Retina (tissue), 1 donor: ENCODE measurements at regions not wholly inside any gene's neighbourhood (a gene's known extent, or its start where the extent isn't known, plus 50 kb on each side); places are given as distances from the start of the nearest gene placed in this dataset.
"Not testable (repeated sequence)": the region's sequence is repeated elsewhere in the genome, so short reads cannot be mapped to it uniquely, and the experiment has no call there.

Source experiments
- DNase-seq: peaks from one replicate; pipeline ENCODE4 v3.0.0-alpha.2; 2016

DNA sequence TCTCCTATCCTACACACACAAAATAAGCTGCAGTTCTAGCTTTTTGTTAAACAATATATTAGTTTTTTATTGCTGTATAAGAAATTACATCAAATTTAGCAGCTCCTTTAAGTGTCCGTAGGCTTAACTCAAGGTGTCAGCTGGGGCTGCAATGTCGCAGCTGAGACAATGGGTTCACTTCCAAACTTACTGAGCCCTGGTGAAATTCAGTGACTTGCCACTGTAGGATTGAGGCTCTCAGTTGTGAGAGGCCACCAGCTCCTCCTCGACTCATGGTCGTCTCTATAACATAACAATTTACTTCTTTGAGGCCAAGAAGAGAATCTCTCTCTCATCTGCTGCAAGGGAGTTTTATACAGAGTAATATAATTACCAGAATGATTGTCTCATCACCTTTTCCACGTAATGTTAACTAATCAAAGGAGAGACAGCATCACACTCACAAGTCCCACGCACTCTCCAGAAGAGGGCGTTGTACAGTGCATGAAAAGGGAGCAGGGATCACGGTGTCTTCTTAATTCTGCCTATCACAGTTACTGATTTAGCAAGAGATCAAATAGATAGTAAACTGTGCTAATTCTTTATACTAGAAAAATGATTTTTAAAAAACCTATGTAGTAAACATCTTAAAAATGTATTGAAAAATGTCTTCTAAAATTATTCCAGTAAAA, 735.6 kb upstream of the GBE1 start:
- DNase-seq, result no peak

DNA sequence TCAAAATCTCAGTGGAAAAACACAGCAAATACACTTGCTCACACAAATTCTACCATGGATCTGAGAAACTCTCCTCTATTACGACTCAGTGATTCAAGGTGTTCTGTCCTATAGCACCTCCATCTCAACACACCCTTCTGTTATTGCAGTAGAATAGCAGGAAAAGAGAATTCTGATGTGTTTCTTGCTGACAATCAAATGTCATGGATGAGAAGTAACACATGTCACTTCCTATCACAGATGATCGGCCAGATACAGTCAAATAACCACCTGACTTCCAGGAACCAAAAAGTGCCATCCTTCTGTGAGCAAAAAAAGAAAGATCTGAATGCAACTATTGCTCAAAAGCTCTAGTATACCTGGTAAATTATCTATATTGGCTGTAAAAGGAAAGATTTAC, 734.2 kb upstream of the GBE1 start:
- DNase-seq, result no peak

GRCh38 chr3:82494977-82495489, 733.6 kb upstream of the GBE1 start:
- no peak for DNase-seq

- no peak for DNase-seq
Measured at GRCh38 chr3:82493858-82494257, 732.4 kb upstream of the GBE1 start.

DNA sequence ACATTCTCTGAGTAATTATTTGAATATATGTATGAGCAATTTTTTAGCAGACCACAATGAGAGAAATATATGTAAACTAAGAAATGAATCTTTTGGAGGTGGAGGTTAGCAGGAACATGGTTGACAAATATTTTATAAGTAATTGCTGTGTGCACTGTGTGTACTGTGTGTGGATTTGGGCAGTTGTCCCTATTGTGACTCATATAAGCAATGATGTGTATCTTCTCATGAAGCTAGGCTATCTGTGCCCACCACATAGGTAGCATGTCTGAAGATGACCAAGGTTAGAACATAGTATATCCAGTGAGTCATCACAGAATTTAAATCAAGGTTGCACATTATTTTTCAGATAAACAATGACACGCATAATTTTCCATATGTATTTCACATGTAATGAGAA, 713.9 kb upstream of the GBE1 start:
- DNase-seq, result no peak

- no peak for DNase-seq
Measured at GRCh38 chr3:82474711-82475110, 713.3 kb upstream of the GBE1 start.

DNA sequence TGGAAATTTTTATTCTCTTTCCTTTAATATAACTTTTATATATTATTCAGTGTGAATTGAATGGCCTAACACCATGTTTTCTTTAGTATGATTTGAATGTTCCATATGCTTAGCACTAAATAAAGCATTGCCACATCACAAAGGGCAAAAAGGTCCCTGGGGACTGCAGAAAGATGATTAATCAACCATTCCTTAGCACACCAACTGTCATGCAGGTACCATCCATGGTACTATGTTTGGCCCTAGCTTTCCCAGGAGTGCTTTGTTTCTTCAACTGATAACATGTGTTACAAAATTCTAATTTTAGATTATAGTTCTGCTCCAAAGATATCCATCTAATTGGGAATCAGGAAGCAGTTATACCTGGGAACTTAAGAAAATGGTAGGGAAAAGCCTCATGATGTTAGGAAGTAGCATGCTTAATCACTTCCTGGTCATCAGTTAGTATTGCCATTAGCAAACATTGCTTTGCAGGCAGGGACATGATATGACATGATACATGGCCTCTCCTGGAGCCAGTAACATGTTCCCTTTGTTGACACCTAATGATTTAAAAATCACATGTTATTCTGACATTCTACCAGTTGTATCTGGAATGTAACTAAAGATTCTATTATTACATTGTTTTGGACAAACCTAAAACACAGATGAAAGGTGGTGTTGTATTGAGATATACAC, 712.6 kb upstream of the GBE1 start:
- no peak for DNase-seq

- DNase-seq, result no peak
Measured at GRCh38 chr3:82467051-82467450, 705.6 kb upstream of the GBE1 start.

DNA sequence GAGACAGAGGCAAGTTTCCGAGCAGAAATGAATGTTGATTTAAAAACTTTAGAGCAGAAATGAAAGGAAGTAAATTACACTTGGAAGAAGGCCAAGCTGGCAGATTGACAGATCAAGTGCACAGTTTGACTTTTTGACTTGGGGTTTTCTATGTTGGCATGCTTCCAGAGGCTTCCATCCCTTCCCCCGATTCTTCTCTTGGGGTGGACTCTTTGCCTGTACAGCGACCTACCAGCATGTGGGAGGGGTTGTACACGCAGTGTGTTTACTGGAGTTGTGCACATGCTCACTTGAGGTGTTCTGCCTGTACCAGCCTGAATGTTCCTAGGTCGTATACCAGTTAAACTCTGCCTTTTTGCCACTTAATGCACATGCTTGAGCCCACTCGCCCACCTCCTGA, 701.5 kb upstream of the GBE1 start:
- no peak for DNase-seq

DNA sequence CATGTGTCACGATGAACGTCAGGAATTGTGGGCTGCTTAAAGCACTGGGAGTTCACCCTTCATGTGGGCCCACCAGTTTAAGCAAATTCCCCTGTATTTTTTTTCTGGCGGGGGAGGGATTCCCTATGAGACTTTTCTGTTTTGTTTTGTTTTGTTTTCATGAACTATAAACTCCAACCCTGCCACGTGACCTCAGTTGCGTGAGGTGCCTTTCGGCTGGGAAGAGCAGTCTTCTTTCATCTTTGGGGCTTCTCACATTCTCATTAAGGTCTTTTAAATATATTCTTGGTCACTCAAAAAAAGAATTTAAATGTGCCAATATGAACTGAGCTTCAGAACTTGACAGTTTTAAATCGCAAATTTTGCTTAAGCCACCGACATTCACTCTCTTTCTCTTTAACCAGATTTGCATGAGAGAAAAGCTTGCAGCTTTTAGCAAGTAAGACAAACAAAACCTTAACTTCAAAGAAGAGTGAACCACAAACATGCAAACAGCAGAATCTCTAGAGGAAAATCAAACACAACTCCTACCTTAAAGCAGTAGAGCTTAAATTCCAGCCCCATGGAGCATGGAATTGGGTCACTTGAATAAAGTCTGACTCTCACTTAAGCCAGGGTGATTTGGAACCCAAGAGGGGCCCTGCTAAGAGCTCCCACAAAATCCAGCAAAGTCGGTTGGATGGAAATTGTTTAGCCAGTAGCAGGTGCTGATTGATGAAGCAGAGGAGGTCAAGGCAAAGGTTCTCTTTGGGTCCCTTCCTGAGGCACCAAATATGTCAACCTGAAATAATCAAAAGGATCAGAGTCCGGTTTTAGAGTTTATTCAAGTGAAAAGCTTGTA, 699.8 kb upstream of the GBE1 start:
- DNase-seq, result no peak

- DNase-seq, result no peak
Measured at GRCh38 chr3:82448320-82448719, 686.9 kb upstream of the GBE1 start.

DNA sequence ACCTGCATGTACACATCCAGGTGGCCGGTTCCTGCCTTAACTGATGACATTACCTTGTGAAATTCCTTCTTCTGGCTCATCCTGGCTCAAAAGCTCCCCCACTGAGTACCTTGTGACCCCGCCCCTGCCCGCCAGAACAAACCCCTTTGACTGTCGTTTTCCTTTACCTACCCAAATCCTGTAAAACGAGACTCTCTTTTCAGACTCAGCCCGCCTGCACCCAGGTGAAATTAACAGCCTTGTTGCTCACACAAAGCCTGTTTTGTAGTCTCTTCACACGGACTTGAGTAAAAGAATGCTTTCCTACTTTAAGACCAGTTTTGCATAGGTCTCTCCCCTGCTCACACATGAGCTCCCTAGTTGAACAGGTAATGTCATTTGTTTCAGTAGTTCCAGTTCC, 667.4 kb upstream of the GBE1 start:
- not testable (repeated sequence) for DNase-seq

- DNase-seq, result no peak
Measured at GRCh38 chr3:82424031-82424339, 662.5 kb upstream of the GBE1 start.

- no peak for DNase-seq
Measured at GRCh38 chr3:82423268-82424030, 662.0 kb upstream of the GBE1 start.

DNA sequence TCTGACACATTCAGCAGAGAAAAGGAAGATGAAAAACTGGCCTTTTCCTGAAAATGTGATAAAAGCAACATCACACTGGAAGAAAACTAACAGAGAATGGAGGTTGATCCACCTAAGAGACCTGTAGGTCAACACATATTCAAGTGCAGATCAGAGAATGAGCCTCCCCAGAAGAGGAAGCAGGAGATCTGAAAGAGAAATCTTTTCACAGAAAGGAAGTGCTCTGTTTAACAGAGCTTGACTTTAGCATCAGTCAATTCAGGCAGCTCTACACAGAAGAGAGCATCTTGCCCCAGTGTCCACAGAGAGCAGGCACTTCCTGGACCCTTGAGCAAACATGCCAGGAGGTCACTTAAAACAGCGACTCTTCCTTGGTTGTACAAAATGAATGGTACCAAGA, 655.4 kb upstream of the GBE1 start:
- no peak for DNase-seq

GRCh38 chr3:82416349-82416748, 654.9 kb upstream of the GBE1 start:
- no peak for DNase-seq

DNA sequence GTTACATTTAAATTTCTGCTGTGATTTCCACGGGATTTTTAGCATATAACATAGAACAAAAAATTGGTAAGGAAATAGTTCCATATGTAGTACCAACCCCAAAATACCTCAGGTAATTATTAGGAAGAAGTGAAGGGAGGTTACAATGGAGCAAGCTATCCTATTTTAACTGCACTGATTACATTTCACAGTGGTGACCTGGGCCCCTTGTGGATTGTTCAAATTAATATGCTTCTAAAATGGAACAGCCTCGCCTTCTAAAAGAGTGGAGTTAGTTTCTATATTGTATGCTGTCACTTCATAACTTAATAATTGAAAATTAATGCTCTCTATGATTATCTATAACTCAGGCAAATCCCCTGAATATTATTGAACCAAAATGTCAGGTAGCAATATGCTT, 651.7 kb upstream of the GBE1 start:
- no peak for DNase-seq

GRCh38 chr3:82410366-82410765, 648.9 kb upstream of the GBE1 start:
- no peak for DNase-seq

DNA sequence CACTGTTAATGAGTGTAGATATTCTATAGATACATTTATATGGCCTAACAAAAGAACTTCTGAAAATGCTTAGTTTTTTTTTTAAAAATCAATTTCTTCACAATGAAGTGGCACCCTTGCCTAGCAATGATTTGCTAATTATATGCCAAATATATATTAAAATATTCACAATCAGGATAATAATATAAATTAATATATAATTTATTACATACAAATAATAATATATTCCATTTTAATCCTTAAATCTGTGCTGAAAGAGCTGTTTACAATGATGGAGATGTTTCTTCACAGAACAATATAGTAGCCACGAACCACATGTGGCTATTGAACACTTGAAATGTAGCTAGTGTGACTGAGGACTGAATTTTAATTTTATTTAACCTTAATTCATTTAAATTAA, 648.4 kb upstream of the GBE1 start:
- DNase-seq, result no peak

- no peak for DNase-seq
Measured at GRCh38 chr3:82392203-82392775, 630.8 kb upstream of the GBE1 start.

- no peak for DNase-seq
Measured at GRCh38 chr3:82390868-82391267, 629.4 kb upstream of the GBE1 start.

- DNase-seq, result no peak
Measured at GRCh38 chr3:82386647-82387046, 625.2 kb upstream of the GBE1 start.

DNA sequence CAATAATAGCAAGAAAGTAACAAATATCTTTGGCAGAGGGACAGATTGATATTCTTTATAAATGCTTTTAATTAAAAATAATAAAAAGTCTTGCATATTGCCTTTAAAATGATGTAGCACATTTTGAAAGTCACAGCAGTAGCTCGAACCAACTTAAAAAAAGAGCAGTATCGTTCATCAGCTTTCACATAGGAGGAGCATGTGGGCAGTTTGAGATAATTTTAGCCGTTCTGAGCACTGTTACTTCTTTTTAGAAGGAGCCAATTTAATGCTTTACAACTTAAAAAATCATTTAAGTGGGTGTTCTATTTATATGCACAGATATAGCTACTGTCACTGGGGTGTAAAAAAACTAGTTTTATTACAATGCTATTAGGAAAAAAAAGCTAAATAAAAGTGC, 622.7 kb upstream of the GBE1 start:
- DNase-seq, result no peak
